BLaER1 (cell line): ENCODE measurements at regions not wholly inside any gene's neighbourhood (a gene's known extent, or its start where the extent isn't known, plus 50 kb on each side); places are given as distances from the start of the nearest gene placed in this dataset.

Source experiments
- H3K27ac ChIP-seq: shearing (Covaris generic); formaldehyde crosslinking; 2 replicates; pipeline ENCODE4 v1.8.1; 2022
- H3K27me3 ChIP-seq: shearing (Covaris generic); formaldehyde crosslinking; 2 replicates; pipeline ENCODE4 v1.8.1; 2022
- H3K36me3 ChIP-seq: shearing (Covaris generic); formaldehyde crosslinking; 2 replicates; pipeline ENCODE4 v1.8.1; 2022
- H3K4me1 ChIP-seq: shearing (Covaris generic); formaldehyde crosslinking; 2 replicates; pipeline ENCODE4 v1.8.1; 2022
- H3K4me2 ChIP-seq: shearing (Covaris generic); formaldehyde crosslinking; 2 replicates; pipeline ENCODE4 v1.8.1; 2022
- H3K4me3 ChIP-seq: shearing (Covaris generic); formaldehyde crosslinking; 2 replicates; pipeline ENCODE4 v1.8.1; 2022
- H3K9ac ChIP-seq: shearing (Covaris generic); formaldehyde crosslinking; 2 replicates; pipeline ENCODE4 v1.8.1; 2022
- H3K9me3 ChIP-seq: shearing (Covaris generic); formaldehyde crosslinking; 2 replicates; pipeline ENCODE4 v1.8.1; 2022
- H4K20me1 ChIP-seq: shearing (Covaris generic); formaldehyde crosslinking; 2 replicates; pipeline ENCODE4 v1.8.1; 2022
- Cebpa-rat ChIP-seq: shearing (Covaris generic); IDR thresholded peaks from 2 replicates; pipeline ENCODE4 v1.8.1; 2022

DNA sequence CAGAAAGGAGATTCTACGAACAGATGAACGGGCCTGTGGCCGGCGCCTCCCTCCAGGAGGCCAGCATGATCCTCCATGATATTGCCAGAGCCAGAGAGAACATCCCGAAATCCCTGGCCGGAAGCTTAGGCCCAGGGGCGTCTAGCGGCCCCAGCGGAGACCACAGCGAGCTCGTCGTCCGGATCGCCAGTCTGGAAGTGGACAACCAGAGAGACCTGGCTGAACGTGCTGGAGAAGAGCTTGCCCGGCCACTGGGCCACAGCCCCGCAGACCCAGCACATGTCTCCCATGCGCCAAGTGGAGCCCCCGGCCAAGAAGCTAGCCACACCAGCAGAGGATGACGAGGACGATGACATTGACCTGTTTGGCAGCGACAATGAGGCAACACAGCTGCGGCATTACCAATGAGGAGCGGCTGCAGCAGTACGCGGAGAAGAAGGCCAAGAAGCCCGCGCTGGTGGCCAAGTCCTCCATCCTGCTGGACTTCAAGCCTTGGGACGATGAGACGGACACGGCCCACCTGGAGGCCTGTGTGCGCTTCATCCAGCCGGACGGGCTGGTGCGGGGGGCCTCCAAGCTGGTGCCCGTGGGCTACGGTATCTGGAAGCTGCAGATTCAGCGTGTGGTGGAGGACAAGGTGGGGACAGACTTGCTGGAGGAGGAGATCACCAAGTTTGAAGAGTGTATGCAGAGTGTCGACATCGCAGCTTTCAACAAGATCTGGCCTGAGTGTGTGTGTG lies 78.8 kb upstream of the FRY start:
- Histone ChIP-seq H3K27ac (no peak overlapping the region), H3K36me3 (no peaks in the 10 kb centered on the region), H3K27me3 (no peaks in the 10 kb centered on the region), H3K9ac (no peak overlapping the region), H3K4me1 (no peaks in the 10 kb centered on the region), H3K4me2 (no peak overlapping the region), H3K9me3 (peaks cover 16% of the 10 kb centered on the region), H4K20me1 (no peaks in the 10 kb centered on the region), H3K4me3 (no peak overlapping the region)
- TF ChIP-seq Cebpa-rat = no peak

DNA sequence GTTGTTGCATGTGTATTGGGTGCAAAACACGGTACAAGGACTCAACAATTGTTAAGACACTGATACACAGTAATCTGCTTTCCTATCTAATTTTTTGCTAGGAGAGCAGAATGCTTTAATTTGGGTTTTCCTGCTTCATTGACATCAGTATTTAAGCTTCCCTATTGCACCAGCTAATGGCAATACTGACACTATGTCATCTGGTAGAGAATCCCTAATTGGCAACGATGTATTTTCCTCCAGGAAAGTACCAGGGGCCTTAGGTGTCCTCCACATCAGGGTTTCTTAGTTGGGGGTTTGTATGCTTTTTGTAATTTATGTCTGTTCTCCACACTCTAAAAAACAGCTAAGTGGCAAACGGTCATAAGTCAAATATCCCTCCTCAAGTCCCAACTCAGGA lies 76.5 kb upstream of the FRY start:
- no peak overlapping the region for H3K9ac ChIP-seq
- no peaks in the 10 kb centered on the region for H3K36me3 ChIP-seq
- H3K4me1 ChIP-seq = no peaks in the 10 kb centered on the region
- no peaks in the 10 kb centered on the region for H4K20me1 ChIP-seq
- H3K9me3 ChIP-seq = peaks cover 22% of the 10 kb centered on the region
- H3K27me3 ChIP-seq = no peaks in the 10 kb centered on the region
- no peak overlapping the region for H3K4me3 ChIP-seq
- no peak for TF ChIP-seq Cebpa-rat
- H3K27ac ChIP-seq = no peak overlapping the region
- no peak overlapping the region for H3K4me2 ChIP-seq

DNA sequence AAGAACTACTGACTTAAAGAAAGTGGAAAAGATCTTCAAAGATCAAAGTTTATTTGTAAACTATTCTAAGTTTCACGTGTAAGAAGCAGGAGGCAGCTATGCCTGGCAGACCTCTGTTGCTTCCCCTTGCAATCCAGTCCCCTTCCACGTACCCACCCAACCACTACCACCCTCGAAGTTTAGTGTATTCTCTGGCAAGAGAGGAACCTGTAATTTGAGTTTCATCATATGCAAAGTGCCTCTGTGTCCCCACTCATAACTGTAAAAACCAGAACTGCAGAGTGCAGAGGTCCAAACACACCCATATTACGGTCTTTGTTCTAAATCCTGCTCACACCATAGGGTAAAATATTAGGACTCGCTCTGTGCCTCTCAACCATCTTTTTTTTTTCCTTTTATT lies 75.8 kb upstream of the FRY start:
- no peak overlapping the region for H3K4me3 ChIP-seq
- no peak for TF ChIP-seq Cebpa-rat
- no peaks in the 10 kb centered on the region for H3K27me3 ChIP-seq
- H3K36me3 ChIP-seq = no peaks in the 10 kb centered on the region
- H3K27ac ChIP-seq = no peak overlapping the region
- no peak overlapping the region for H3K4me2 ChIP-seq
- no peak overlapping the region for H3K9ac ChIP-seq
- peaks cover 22% of the 10 kb centered on the region for H3K9me3 ChIP-seq
- H3K4me1 ChIP-seq = no peaks in the 10 kb centered on the region
- no peaks in the 10 kb centered on the region for H4K20me1 ChIP-seq

- H4K20me1 ChIP-seq = no peaks in the 10 kb centered on the region
- H3K4me1 ChIP-seq = no peaks in the 10 kb centered on the region
- no peak overlapping the region for H3K9ac ChIP-seq
- H3K36me3 ChIP-seq = no peaks in the 10 kb centered on the region
- H3K4me3 ChIP-seq = no peak overlapping the region
- no peak overlapping the region for H3K27ac ChIP-seq
- H3K9me3 ChIP-seq = peaks cover 22% of the 10 kb centered on the region
- no peak for TF ChIP-seq Cebpa-rat
- H3K4me2 ChIP-seq = no peak overlapping the region
- H3K27me3 ChIP-seq = no peaks in the 10 kb centered on the region
These were observed 74.5 kb upstream of the FRY start for GRCh38 chr13:31956980-31957644.

- Histone ChIP-seq H3K27ac (no peak overlapping the region), H3K4me1 (no peaks in the 10 kb centered on the region), H3K27me3 (no peaks in the 10 kb centered on the region), H3K9ac (no peak overlapping the region), H3K9me3 (peaks cover 18% of the 10 kb centered on the region), H4K20me1 (no peaks in the 10 kb centered on the region), H3K4me3 (no peak overlapping the region), H3K36me3 (no peaks in the 10 kb centered on the region), H3K4me2 (no peak overlapping the region)
- TF ChIP-seq Cebpa-rat = no peak
These were observed 73.8 kb upstream of the FRY start for GRCh38 chr13:31957772-31958171.

DNA sequence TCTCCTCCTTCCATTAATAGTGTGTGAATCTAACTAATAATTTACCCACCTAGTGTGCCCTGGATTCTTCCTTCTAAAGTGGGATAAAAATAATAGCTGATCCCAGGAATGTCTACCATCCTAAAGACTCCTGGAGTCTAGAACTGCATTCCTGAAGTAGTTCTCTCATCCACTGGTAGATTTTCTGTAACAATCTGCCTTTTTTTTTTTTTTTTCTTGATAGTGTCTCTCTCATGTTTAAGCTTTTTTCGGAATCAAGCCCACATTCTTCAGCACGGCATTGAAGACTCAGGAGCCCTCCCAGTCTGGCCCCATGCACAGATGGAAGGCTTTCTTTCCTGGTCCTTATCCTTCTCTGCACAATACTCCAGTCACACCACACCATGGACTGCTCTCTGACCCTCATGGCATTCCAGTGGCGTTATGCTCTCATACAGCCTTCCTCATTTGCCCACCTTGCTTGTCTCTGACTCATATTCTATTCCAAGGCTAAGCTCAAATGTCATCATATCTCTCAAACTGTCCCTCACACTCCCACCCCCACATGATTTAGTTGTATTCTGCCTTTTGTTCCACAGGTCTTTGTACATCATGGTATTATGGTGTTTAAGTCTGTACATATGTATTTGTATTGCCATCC lies 68.7 kb upstream of the FRY start:
- Histone ChIP-seq H3K4me2 (no peak overlapping the region), H3K27ac (no peak overlapping the region), H3K27me3 (no peaks in the 10 kb centered on the region), H3K4me1 (no peaks in the 10 kb centered on the region), H3K36me3 (no peaks in the 10 kb centered on the region), H3K4me3 (no peak overlapping the region), H4K20me1 (no peaks in the 10 kb centered on the region), H3K9ac (no peak overlapping the region), H3K9me3 (peaks cover 20% of the 10 kb centered on the region)
- no peak for TF ChIP-seq Cebpa-rat

- no peaks in the 10 kb centered on the region for H3K27me3 ChIP-seq
- H3K4me1 ChIP-seq = no peaks in the 10 kb centered on the region
- no peak overlapping the region for H3K27ac ChIP-seq
- no peak overlapping the region for H3K4me3 ChIP-seq
- H3K36me3 ChIP-seq = no peaks in the 10 kb centered on the region
- no peak for TF ChIP-seq Cebpa-rat
- no peak overlapping the region for H3K4me2 ChIP-seq
- H3K9me3 ChIP-seq = peaks cover 18% of the 10 kb centered on the region
- H4K20me1 ChIP-seq = no peaks in the 10 kb centered on the region
- H3K9ac ChIP-seq = no peak overlapping the region
These were observed 67.9 kb upstream of the FRY start for GRCh38 chr13:31963631-31964030.

- Histone ChIP-seq H3K4me1 (no peaks in the 10 kb centered on the region), H3K4me3 (no peak overlapping the region), H3K27ac (no peak overlapping the region), H4K20me1 (no peaks in the 10 kb centered on the region), H3K4me2 (no peak overlapping the region), H3K9ac (no peak overlapping the region), H3K9me3 (peaks cover 18% of the 10 kb centered on the region), H3K27me3 (no peaks in the 10 kb centered on the region), H3K36me3 (no peaks in the 10 kb centered on the region)
- no peak for TF ChIP-seq Cebpa-rat
These were observed 67.4 kb upstream of the FRY start for GRCh38 chr13:31964168-31964567.

DNA sequence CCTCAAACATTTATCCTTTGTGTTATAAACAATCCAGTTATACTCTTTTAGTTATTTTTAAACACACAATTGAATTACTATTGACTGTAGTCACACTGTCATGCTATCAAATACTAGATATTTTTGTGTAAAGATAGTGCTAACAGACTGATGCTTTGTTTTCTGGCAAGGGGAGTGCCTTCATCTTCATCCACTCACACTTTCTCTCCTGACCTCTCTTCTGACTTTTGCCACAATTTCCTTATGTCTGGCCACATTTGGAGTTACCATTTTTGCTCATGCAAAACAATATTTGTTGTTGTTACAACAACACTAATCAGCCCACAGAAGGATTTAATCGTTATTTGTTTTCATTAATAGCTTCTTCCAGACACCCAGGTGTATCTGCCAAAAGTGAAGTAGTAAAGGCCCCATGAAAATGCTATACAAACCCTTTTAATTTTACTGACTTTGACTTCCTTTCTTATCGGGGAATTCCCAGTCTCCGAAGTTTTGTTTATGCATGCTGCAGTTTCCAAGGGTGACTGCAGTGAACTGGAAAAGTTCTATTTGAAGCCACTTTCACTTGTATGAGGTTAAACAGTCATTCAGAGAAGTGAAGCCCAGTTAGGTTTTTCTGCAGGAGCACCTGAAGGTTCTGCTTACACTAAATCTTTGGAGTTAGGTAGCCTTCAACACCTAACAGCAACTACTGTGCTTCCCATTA lies 66.1 kb upstream of the FRY start:
- Histone ChIP-seq H3K27me3 (no peaks in the 10 kb centered on the region), H4K20me1 (no peaks in the 10 kb centered on the region), H3K4me1 (no peaks in the 10 kb centered on the region), H3K4me3 (no peak overlapping the region), H3K9me3 (peaks cover 18% of the 10 kb centered on the region), H3K4me2 (no peak overlapping the region), H3K27ac (no peak overlapping the region), H3K36me3 (no peaks in the 10 kb centered on the region), H3K9ac (no peak overlapping the region)
- TF ChIP-seq Cebpa-rat = no peak

- H3K27me3 ChIP-seq = no peaks in the 10 kb centered on the region
- H3K9me3 ChIP-seq = peaks cover 18% of the 10 kb centered on the region
- no peak overlapping the region for H3K4me2 ChIP-seq
- no peaks in the 10 kb centered on the region for H3K36me3 ChIP-seq
- no peak overlapping the region for H3K4me3 ChIP-seq
- H4K20me1 ChIP-seq = no peaks in the 10 kb centered on the region
- no peak overlapping the region for H3K27ac ChIP-seq
- no peaks in the 10 kb centered on the region for H3K4me1 ChIP-seq
- TF ChIP-seq Cebpa-rat = no peak
- H3K9ac ChIP-seq = no peak overlapping the region
These were observed 64.4 kb upstream of the FRY start for GRCh38 chr13:31967155-31967554.
